Transverse colon (tissue), 4 donors: ENCODE measurements at regions not wholly inside any gene's neighbourhood (a gene's known extent, or its start where the extent isn't known, plus 50 kb on each side); places are given as distances from the start of the nearest gene placed in this dataset.

Experiments used
- DNase-seq: peaks from one replicate; pipeline ENCODE4 v3.0.0-alpha.2; 2019
- H3K27ac ChIP-seq, 4 donors: fragments of 200-600 bp; sonication (generic); 2 replicates each; pipeline ENCODE4 v1.5.1; 2016 to 2018; ENCODE audit warnings: inconsistent platforms in 4 of 4
- H3K27me3 ChIP-seq: fragments of 200-600 bp; sonication (generic); 2 replicates; pipeline ENCODE4 v1.5.1; 2017; ENCODE audit warnings: inconsistent platforms
- H3K36me3 ChIP-seq, 4 donors: fragments of 200-600 bp; sonication (generic); 2 replicates each; pipeline ENCODE4 v1.5.1; 2017 to 2019; ENCODE audit warnings: inconsistent platforms in 4 of 4
- H3K4me1 ChIP-seq, 4 donors: fragments of 200-600 bp; sonication (generic); 2 replicates each; pipeline ENCODE4 v1.5.1; 2017 to 2020; ENCODE audit warnings: inconsistent platforms in 4 of 4
- H3K4me3 ChIP-seq, 4 donors: fragments of 200-600 bp; sonication (generic); 1 replicate in 1 of 4; 2 replicates in 3 of 4; pipeline versions ENCODE4 v1.5.1 to v1.6.1; 2017 to 2019; ENCODE audit warnings: inconsistent platforms in 4 of 4
- H3K9me3 ChIP-seq, 2 donors: fragments of 200-600 bp; sonication (generic); 2 replicates each; pipeline ENCODE4 v1.5.1; 2017 to 2019; ENCODE audit warnings: inconsistent platforms in 2 of 2
- CTCF ChIP-seq, 5 experiments: fragments of 200-600 bp in 3 of 5; fragments of 450-650 bp in 2 of 5; sonication (generic) in 3 of 5; IDR thresholded peaks; 1 replicate in 2 of 5; 2 replicates in 3 of 5; pipeline ENCODE4 v1.5.1; 2016 to 2017; ENCODE audit warnings: antibody characterized with exemption in 5 of 5, inconsistent platforms in 3 of 5, mild to moderate bottlenecking in 2 of 5, moderate library complexity in 1 of 5
- EP300 ChIP-seq: sonication (generic); formaldehyde crosslinking; IDR thresholded peaks from one replicate; pipeline ENCODE4 v1.6.1; 2017; ENCODE audit warnings: antibody characterized with exemption, low read depth
- POLR2A ChIP-seq: fragments of 450-650 bp; IDR thresholded peaks from one replicate; pipeline ENCODE4 v1.6.1; 2016; ENCODE audit warnings: antibody characterized with exemption, mild to moderate bottlenecking, moderate library complexity
- POLR2AphosphoS5 ChIP-seq, 3 donors: sonication (generic); formaldehyde crosslinking; IDR thresholded peaks; one replicate each; pipeline ENCODE4 v1.6.1; 2016; ENCODE audit warnings: antibody characterized with exemption in 3 of 3
- WGBS, 2 donors: methylation state at CpG; one replicate each; pipeline ENCODE4 v1.1.5; 2018; ENCODE audit warnings: low coverage in 1 of 2; 5-methylcytosine and 5-hydroxymethylcytosine counted together
- in situ Hi-C, 4 donors: fragments of 200-750 bp; cut with MboI; loops; one replicate each; pipeline versions ENCODE4 v1.15.0 to v1.15.1; 2017; ENCODE audit warnings: low sequenced_read_pairs in 3 of 4, low pct_ligation_motif_present in 1 of 4, low pct_unique_long_range_greater_than_20kb in 1 of 4
- intact Hi-C: fragments of 100-400 bp; cut with DNase I; formaldehyde crosslinking; loops from one replicate; pipeline ENCODE4 v1.15.1; 2023; ENCODE audit warnings: low total_unique reads

GRCh38 chr4:20622701-20623100 lies 77.6 kb upstream of the PACRGL start:
- no peak for DNase-seq
- H3K4me3 ChIP-seq, result no peak overlapping the region
- WGBS, 2 donors, result 46 to 89% methylated on average over 1 of the region's 1 CpG
- TF ChIP-seq EP300, result no peak
- no peak for TF ChIP-seq POLR2A
- no peak for TF ChIP-seq CTCF (IDR thresholded peaks at IDR 0.05)
- no peak for TF ChIP-seq POLR2AphosphoS5 (IDR thresholded peaks at IDR 0.05)
- in situ Hi-C loops (no loop called here), intact Hi-C loops (no loop called here)
- H3K36me3 ChIP-seq, result no peaks in the 10 kb centered on the region
- peaks cover 0 to 38% (median 11%) of the 10 kb centered on the region in 4 donors for H3K4me1 ChIP-seq
- H3K27me3 ChIP-seq, result no peaks in the 10 kb centered on the region
- no peaks in the 10 kb centered on the region for H3K9me3 ChIP-seq
- no peak overlapping the region for H3K27ac ChIP-seq

GRCh38 chr4:20623939-20624338 lies 76.3 kb upstream of the PACRGL start:
- Histone ChIP-seq H3K36me3 (no peaks in the 10 kb centered on the region), H3K4me3 (no peak overlapping the region), H3K4me1 (peaks cover 0 to 30% (median 10%) of the 10 kb centered on the region in 4 donors), H3K9me3 (no peaks in the 10 kb centered on the region), H3K27ac (no peak overlapping the region), H3K27me3 (no peaks in the 10 kb centered on the region)
- no peak for TF ChIP-seq CTCF (IDR thresholded peaks at IDR 0.05)
- TF ChIP-seq POLR2A, result no peak
- TF ChIP-seq EP300, result no peak
- TF ChIP-seq POLR2AphosphoS5 (IDR thresholded peaks at IDR 0.05), result no peak
- in situ Hi-C loops, result no loop called here
- intact Hi-C loops, result no loop called here
- no peak for DNase-seq

- H3K27ac ChIP-seq, result peak overlapping the region; percentile 27 to 59 (median 36)
- intact Hi-C loops, result no loop called here
These were observed 75.4 kb upstream of the PACRGL start for GRCh38 chr4:20624793-20625374.

GRCh38 chr4:20625426-20625825 lies 74.8 kb upstream of the PACRGL start:
- peak; percentile 51 for DNase-seq
- TF ChIP-seq CTCF (IDR thresholded peaks at IDR 0.05), result no peak
- TF ChIP-seq EP300, result no peak
- no peak for TF ChIP-seq POLR2AphosphoS5 (IDR thresholded peaks at IDR 0.05)
- TF ChIP-seq POLR2A, result no peak
- H3K9me3 ChIP-seq, result no peaks in the 10 kb centered on the region
- H3K27ac ChIP-seq, result peak overlapping the region; percentile 27 to 59 (median 36)
- 21 to 62% methylated on average over 3 of the region's 3 CpGs for WGBS, 2 donors
- H3K27me3 ChIP-seq, result no peaks in the 10 kb centered on the region
- in situ Hi-C loops, result no loop called here
- H3K4me1 ChIP-seq, result peaks cover 0 to 41% (median 14%) of the 10 kb centered on the region in 4 donors
- intact Hi-C loops, result no loop called here
- no peak overlapping the region for H3K4me3 ChIP-seq
- H3K36me3 ChIP-seq, result no peaks in the 10 kb centered on the region

More at GRCh38 chr4:20624793-20625374, 75.4 kb upstream of the PACRGL start:
- in situ Hi-C loops, result no loop called here
- DNase-seq, result no peak
- Histone ChIP-seq H3K4me1 (peaks cover 0 to 40% (median 13%) of the 10 kb centered on the region in 4 donors), H3K9me3 (no peaks in the 10 kb centered on the region), H3K36me3 (no peaks in the 10 kb centered on the region), H3K27me3 (no peaks in the 10 kb centered on the region), H3K4me3 (no peak overlapping the region)
- TF ChIP-seq POLR2AphosphoS5 (IDR thresholded peaks at IDR 0.05), result no peak
- TF ChIP-seq CTCF (IDR thresholded peaks at IDR 0.05), result no peak
- no peak for TF ChIP-seq POLR2A
- TF ChIP-seq EP300, result no peak
- 42 to 62% methylated on average over 3 of the region's 3 CpGs for WGBS, 2 donors
